HT1080 (cell line): ENCODE measurements at regions not wholly inside any gene's neighbourhood (a gene's known extent, or its start where the extent isn't known, plus 50 kb on each side); places are given as distances from the start of the nearest gene placed in this dataset.

Experiments used
- DNase-seq: peaks from one replicate; pipeline ENCODE4 v3.0.0-alpha.2; 2015; ENCODE audit warnings: low read depth

- DNase-seq = peak; percentile 2
Observed at GRCh38 chr6:97790926-97791590, 508.0 kb upstream of the MMS22L start.

GRCh38 chr6:97805596-97805995, 522.6 kb upstream of the MMS22L start:
- DNase-seq = no peak

DNA sequence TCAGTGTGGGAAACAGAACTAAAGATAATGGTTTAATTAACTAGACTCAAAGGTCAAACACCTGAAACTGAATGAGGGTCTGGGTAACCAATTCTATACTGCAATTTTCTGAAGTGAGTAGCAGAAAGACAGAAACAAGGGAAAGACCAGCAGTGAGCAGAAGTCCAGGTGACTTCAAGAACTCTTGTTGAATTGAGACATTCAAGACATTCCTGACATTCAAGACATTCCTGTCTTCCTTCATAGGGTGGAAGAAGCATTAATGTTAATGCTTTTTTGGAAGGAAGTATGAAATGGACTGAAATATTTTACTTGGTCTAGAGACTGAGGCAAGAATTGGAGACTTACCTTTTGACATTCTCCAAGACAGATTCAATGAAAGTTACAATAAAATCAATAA, 529.9 kb upstream of the MMS22L start:
- no peak for DNase-seq

- DNase-seq = no peak
Observed at GRCh38 chr6:97813889-97814567, 531.0 kb upstream of the MMS22L start.

DNA sequence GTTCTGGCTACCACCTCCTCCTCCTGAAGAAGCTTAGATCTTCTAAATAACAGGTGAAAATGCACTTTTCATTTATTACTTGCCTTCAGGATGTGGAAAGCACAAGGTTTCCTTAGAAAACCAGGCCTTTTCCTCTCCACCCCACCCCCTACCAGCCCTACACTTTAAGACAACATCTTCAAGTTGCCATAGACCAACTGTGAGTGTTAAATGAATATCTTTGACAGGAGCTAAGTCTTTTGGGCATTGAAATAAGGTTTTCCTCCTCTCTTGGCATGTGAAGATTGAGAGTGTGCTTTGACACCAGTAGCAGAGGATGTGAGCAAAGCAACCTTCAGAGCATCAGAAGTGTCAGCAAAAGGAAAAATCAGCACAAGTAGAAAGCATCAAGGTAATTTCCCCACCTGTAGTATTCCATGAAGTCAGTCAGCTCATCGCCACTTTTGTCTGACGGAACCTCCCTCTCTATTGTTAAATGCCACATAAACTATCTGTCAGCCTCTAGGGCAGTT, 532.3 kb upstream of the MMS22L start:
- DNase-seq = no peak

- DNase-seq = no peak
Observed at GRCh38 chr6:97816526-97816925, 533.5 kb upstream of the MMS22L start.

DNA sequence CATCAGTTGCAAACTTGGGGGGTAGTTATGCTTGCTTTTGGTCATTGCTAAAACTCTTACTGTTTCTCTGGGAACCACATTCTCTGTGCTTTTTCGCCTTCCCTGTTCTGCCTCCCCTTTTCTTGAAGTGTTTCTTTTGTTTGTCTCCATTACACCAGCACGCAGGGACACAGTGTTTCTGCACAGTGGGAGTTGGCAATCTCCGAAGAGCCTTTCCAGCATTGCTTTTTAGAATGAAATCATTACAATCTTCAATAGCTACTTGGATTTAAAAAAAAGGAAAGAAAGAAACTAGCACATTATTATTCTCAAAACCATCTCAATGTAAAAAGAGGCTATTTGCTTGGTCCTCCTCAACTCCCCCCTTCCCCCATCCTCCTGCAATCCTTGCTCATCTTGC, 536.7 kb upstream of the MMS22L start:
- DNase-seq = no peak

DNA sequence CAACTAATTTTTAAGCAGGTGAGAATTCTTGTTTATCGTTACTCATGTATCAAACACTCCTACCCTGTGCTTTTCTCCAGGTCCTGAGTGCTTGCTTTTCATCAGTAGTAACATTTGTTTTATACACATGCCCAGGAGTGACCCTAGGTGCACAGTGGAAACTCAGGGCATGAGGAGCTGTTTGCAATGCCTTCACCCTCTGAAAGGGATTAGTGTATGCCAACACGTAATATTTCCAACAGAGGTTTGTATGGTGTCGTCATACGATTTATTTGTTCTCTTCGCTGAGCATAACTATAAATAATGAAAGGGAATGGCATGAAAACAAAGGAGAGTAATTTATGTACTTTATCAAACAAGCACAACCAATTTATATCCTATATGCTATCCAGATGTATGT, 537.4 kb upstream of the MMS22L start:
- no peak for DNase-seq

DNA sequence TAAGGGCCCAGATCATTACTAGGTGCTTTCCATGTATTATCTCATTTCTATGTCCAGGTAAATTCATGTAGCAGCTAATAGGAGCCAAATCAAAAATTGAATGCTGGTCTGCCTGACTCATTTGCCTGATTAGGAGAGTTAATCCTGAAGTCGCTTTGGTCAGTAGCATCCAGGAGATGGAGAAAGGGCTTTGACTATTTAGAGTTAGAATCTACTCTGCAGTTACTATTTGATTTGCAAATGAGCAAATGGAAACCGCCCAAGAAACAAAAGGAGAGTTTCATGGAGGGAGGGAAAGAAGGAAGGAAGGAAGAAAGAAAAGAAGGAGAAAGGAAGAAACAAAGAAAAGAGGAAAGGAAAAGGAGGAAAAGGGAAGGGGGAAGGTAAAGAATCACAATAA, 539.6 kb upstream of the MMS22L start:
- no peak for DNase-seq

GRCh38 chr6:97841763-97842162, 558.7 kb upstream of the MMS22L start:
- DNase-seq = no peak

GRCh38 chr6:97842521-97842920, 559.5 kb upstream of the MMS22L start:
- no peak for DNase-seq

DNA sequence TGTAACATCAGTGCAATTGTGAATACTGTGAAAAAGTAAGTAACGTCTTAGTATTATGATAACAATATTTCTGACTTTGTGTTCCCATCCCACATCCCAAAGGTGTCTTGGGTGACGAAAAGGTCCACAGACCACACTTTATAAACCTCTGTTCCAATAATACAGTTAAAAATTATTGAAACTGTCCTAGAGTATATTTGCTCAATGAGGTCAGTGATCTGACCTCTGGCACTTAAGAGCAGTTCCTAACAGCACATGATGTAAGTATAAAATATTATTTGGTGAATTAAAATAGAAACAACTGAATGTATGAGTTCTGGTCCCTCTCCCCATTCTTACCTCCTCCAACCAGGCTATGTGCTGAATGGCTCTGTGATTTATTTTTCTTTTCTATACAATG, 566.4 kb upstream of the MMS22L start:
- no peak for DNase-seq

- peak; percentile 64 for DNase-seq
Observed at GRCh38 chr6:97850458-97851212, 567.6 kb upstream of the MMS22L start.

DNA sequence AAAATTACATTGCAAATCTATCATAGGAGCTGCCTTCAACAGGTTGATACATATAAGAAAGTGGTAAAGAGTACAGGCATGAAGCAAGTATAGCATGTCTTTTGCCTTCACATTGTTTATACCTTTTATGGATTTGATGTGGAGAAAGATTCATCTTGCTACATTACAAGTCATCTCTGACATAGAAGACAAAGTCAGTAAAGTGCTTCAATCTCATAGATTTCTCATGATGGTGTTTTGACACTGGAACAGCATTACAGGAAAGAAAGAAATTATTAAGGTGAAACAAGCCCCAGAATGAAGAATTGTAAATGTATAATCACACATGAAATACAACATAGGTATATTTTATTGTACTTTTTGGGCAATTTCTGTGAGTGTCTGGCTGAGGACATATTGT, 580.7 kb upstream of the MMS22L start:
- no peak for DNase-seq

DNA sequence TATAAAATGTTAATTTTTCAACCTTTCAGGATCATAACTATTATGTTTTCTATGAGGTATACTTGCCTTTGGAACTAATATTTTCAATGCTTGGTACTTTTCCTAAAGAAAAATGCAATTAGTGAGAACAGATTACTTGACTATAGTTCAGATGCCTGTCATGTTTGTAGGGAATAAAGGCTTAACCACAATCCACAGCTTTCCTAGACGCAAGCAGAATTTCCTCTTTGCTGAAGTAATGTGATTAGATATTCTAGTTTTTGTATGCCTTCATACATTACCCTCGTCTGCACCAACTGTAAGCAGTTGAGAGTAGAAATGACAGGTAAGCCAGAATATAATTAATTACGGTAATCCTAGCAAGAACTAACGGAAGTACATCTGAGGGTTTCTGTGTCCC, 581.4 kb upstream of the MMS22L start:
- no peak for DNase-seq

- DNase-seq = no peak
Observed at GRCh38 chr6:97864826-97865225, 581.8 kb upstream of the MMS22L start.

DNA sequence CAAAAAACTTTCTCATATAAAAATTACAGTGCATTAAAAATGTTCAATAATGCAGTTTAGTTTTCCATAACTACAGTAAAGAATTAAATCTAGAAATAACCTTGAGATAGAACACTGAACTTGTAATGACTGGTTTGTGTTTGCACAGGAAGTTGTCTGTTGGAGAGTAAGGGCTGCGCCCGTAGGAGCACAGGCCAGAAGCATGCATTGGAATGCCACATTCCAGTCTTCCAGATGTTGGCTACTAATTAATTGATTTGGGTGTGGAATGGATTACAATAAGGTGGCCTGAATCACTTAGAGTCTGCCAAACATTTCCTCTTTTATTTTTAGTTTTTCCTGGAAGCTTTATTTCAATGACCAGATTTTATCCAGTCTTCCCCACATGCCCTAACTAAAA, 582.6 kb upstream of the MMS22L start:
- DNase-seq = no peak

GRCh38 chr6:97866616-97867015, 583.6 kb upstream of the MMS22L start:
- no peak for DNase-seq

- no peak for DNase-seq
Observed at GRCh38 chr6:97867177-97867576, 584.2 kb upstream of the MMS22L start.

GRCh38 chr6:97870273-97870672, 587.3 kb upstream of the MMS22L start:
- DNase-seq = no peak

DNA sequence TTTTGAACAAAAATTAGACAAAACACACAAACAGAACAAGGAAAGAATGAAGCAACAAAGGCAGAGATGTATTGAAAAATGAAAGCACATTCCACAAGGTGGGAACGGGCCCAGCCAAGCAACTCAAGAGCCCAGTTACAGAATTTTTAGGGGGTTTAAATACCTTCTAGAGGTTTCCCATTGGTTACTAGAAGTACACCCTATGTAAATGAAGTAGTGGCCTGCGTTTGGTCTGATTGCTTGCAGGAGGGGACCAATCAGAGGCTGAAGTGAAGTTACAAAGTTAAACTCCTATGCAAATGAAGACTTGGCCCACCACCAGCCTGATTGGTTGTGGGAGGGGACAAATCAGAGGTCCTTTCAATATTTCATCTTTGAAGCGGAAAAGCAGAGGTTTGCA, 593.7 kb upstream of the MMS22L start:
- DNase-seq = no peak

DNA sequence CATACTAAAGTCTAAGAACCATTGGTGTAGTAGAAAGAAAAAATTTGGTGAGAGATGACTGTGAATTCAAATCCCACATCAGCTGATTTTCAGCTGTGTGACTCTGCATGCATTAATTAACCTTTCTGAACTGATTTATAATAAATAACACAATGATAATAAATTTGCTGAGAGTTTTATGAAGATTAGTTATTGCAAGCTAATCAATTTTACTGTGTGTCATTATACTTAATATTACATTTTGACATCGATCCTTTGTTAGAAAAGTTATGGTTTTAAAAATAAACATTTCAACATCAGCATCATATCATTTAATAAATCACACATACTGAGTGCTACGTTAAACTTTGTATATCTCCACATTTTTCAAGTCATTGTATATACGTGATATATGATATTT, 599.7 kb upstream of the MMS22L start:
- DNase-seq = no peak

DNA sequence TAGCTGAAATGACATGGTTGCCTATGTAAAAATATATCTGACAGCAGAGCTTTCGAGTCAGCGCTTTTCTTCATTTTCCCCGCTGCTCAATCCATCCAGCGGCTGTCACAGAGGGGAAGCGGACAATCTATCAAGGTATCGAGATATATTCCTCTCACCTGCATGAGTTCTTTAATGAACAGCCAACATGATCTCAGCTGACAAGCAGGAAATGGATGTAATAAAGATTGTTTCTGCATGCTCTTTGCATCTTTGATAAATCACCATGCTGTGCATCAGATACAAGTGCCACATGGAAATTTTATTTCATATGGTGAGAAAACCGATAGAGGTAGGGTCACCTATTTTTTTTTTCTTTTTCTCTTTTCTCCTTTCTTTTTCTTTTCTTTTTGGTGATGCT, 602.3 kb upstream of the MMS22L start:
- no peak for DNase-seq
